ENCODE measurements at regions not wholly inside any gene's neighbourhood (a gene's known extent, or its start where the extent isn't known, plus 50 kb on each side); places are given as distances from the start of the nearest gene placed in this dataset.
A peak's percentile ranks its signal among the peaks of the same experiment; 100 is the strongest.
"Not testable (repeated sequence)": the region's sequence is repeated elsewhere in the genome, so short reads cannot be mapped to it uniquely, and the experiment has no call there.

DNA sequence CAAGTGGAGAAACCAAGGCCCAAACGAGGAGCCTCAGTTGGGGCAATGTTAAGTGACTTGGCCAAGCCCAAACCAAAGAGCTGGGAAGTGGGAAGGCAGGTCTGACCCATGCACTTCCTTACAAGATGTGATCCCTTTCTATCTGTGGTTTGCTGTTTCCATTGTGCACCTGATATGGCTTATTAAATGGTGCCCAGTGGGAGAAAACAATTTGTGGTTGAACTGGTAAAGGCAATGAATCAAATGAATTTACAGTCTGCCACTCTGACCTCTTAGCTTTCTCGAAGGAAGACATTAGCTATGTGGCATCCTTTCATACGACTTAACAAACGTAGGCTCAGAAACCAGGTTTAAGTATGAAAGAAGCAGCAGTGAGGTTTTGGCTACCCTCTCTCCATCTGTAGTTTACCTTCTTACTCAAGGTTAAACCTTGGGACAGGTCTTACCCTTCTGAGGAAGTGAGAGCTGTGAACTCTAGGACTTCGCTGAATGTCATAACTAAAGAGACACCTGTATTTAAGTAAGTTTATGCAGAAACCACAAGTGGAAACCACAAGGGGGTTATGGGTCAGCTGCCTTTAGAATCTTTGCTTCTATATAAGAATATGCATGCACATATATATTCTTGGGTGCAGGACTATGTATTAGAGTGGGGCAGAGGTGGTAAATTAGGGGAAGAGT, 100.5 kb upstream of the SPATA31D4 start:
- in situ Hi-C loops (cut with HindIII; ENCODE audit: low pct_unique_long_range_greater_than_20kb, low sequenced_read_pairs) = no loop called here
- DNase-seq (ENCODE audit: low read depth, low spot score) = no peak

DNA sequence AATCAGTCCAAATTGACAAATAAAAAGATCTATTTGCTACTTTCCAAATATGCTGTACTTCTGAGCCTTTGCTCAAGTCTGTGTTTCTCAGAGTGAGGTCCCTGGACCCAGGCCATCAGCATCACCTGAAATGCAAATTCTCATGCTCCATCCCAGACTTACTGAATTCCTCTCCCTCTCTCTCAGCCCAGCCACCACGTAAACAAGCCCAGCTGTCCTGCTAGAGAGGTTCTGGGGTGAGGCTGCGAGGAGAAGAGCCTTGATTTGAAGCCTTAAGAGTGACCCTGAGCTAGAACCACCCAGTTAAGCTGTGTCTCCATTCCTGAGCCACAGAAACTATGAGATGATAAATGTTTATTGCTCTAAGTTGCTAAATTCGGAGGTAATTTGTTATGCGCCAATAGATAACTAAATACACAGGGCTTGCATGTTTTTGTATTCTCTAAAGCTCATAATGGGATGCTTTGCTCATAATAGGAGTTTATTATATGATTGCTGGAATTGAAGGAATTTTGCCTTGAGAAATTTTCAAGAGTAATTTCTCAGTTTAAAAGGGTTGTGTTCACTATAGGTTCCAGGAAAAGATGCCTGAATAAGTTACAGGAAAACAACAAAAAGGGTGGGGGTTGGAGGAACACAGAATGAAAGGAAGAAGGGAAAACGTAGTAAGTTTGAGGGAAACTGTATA, 98.9 kb upstream of the SPATA31D4 start:
- in situ Hi-C loops (cut with HindIII; ENCODE audit: low pct_unique_long_range_greater_than_20kb, low sequenced_read_pairs) = no loop called here
- no peak for DNase-seq (ENCODE audit: low read depth, low spot score)

DNA sequence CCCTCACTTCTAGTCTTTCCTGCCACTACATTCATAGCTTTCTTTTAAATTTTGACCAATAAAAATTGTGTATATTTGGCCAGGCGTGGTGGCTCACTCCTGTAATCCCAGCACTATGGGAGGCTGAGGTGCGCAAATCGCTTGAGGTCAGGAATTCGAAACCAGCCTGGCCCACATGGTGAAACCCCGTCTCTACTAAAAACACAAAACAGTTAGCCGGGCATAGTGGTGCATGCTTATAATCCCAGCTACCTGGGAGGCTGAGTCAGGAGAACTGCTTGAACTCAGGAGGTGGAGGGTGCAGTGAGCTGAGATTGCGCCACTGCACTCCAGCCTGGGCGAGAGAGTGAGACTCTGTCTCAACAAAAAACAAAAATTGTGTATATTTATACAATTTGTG, 97.8 kb upstream of the SPATA31D4 start:
- DNase-seq (ENCODE audit: low read depth, low spot score); in situ Hi-C loops (cut with HindIII; ENCODE audit: low pct_unique_long_range_greater_than_20kb, low sequenced_read_pairs): not testable (repeated sequence)

DNA sequence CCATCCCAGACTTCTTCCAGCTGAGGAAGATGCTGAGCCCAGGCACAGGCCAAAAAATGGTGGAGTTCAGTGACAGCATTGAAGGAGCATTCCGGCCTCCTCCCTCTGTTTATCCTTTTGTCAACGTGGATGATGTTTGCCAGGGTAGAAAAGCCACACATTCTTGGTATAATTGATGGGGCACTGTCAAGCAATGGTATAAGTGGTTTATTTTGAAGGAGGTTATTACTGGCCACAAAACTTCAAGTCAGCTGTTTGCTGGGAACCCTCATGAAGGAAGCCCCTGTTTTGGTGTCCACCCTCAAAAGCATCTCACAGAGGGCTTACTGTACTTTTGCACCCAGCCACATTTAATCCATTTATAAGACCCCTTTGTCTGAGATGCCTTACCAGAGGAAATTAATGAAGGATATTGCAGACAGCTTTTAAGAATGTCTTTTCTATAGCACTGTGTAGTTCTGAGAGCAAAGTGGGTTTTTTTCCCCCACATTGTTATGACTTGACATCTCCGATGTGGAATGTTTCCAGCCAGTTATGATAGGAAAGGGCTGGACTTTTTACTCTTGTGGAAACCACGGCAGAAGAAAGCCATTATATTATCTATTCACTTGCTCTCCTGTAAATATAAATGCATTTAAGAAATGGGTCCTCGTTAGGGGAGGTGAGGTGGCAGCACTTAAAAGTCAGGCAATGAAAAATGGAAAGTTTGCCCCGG, 95.5 kb upstream of the SPATA31D4 start:
- in situ Hi-C loops (cut with HindIII; ENCODE audit: low pct_unique_long_range_greater_than_20kb, low sequenced_read_pairs) = no loop called here
- DNase-seq (ENCODE audit: low read depth, low spot score) = peak; percentile 98

DNA sequence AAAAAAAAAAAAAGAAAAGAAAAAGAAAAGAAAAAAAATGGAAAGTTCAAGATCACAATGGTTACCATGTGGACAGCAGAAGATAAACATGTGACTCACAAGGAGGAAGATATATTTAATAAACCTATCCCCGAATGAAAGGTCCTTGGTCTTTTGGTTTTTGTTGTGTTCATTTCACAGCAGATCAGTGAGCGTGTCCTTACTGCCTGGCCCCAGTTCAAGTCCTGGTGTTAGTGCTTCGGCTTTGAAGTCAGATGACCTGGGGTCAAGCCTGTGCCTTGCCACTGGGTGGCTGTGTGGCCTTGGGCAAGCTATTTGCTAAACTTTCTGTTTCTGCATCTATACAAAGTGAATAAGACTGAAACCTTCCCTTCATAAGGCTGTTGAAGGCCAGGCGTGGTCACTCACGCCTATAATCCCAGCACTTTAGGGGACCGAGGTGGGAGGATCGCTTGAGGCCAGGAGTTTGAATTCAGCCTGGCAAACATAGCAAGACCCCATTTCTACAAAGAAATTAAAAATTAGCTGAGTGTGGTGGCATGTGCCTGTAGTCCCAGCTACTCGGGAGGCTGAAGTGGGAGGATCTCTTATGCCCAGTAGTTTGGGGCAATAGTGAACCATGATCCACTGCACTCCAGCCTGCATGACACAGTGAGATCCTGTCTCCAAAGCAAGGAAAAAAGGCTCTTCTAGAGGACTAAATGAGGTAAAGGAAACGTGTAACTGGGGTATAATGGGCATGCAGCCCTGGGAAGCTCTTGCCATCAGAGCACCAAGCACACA, 94.5 kb upstream of the SPATA31D4 start:
- DNase-seq (ENCODE audit: low read depth, low spot score) = peak; percentile 41
- in situ Hi-C loops (cut with HindIII; ENCODE audit: low pct_unique_long_range_greater_than_20kb, low sequenced_read_pairs) = no loop called here

DNA sequence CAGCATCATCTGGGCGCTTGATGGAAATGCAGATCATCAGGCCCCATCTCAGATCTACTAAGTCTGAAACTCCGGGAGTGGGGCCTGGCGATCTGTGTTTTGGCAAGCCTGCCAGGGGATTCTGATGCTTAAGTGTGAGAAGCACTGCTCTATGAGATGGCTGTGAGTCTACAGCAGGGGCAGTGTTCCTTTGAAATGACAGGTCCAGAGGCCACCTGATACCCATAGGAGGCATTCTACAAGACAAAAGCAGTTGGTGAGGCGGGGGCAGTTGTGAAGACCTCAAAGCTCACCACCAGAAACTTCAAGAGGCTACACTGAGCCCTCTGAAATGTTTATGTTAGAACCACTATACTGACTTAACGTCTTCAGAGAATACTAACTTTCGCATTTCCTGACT, 86.9 kb upstream of the SPATA31D4 start:
- no peak for DNase-seq (ENCODE audit: low read depth, low spot score)
- in situ Hi-C loops (cut with HindIII; ENCODE audit: low pct_unique_long_range_greater_than_20kb, low sequenced_read_pairs) = no loop called here

DNA sequence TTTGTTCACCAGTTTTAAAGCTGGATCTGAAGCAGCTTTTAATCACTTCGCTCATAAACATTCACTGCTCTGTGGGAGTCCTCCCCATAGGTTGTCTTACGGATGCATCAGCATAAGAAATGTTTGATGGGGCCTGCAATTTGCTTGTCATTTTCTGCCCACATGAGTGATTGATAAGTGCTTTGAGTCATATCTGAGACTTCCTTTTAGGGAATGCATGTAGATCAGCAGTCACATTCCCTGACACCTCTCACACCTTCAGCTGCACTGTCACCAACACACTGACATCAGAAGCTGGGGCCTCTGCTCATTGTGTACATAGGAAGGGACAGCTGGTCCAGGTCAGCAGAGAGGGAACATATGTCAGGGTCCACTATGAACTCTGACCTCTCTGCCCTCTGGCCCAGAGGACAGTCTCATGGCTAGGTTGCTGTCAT, 84.1 kb upstream of the SPATA31D4 start:
- in situ Hi-C loops (cut with HindIII; ENCODE audit: low pct_unique_long_range_greater_than_20kb, low sequenced_read_pairs) = no loop called here
- DNase-seq (ENCODE audit: low read depth, low spot score) = no peak

DNA sequence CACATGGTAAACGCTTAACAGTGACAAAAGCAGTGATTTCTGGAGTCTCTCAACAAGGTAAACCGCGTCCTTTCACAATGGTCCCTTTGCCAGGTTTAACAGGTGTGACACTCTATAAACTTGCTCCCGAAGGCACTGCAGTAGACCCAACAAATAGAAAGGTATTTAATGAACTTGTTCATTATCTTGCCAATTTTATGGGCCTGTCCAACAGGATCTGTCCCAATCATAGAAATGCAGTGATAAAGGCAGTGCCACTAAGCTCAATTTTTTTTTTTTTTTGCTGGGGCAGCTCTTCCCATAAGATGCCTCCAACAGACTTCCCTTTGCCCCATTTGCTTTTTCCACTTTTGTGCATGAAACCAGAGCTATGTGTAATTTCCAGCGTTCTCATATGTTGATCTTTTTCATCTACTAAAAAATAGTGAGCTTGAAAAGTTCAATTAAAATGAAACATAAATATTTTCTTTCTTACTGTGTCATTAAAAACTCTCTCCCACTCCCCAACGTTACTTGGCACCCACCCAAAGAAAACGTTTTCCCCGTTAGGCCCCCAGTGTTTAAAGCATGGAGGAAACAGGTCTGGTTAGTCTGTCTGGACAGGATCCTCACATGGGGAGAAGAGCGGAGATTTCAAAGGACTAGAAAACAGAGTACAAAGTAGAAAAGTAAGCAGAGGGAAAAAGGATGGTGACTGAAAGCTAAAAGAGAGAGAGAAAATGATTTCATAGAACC, 80.9 kb upstream of the SPATA31D4 start:
- in situ Hi-C loops (cut with HindIII; ENCODE audit: low pct_unique_long_range_greater_than_20kb, low sequenced_read_pairs) = no loop called here
- no peak for DNase-seq (ENCODE audit: low read depth, low spot score)

DNA sequence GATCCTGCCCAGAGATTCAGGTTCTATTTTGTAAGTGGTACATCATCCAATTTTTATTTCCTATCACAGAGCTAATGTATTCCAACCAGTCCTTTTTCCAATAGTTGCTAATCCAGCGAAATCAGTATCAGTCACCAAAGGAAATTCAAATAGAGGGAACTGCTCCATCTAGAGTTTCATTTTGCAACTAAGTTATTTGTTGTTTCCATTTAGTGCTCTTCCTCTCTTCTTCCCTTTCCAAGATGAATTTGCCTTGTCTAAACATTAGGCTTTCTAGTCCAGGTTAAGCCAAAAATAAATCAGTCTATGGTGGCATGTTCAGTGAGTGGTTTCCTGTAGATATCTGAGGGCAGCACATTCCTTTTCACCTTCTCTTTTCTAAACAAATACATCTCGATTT, 79.8 kb upstream of the SPATA31D4 start:
- peak; percentile 69 for DNase-seq (ENCODE audit: low read depth, low spot score)
- in situ Hi-C loops (cut with HindIII; ENCODE audit: low pct_unique_long_range_greater_than_20kb, low sequenced_read_pairs) = no loop called here

DNA sequence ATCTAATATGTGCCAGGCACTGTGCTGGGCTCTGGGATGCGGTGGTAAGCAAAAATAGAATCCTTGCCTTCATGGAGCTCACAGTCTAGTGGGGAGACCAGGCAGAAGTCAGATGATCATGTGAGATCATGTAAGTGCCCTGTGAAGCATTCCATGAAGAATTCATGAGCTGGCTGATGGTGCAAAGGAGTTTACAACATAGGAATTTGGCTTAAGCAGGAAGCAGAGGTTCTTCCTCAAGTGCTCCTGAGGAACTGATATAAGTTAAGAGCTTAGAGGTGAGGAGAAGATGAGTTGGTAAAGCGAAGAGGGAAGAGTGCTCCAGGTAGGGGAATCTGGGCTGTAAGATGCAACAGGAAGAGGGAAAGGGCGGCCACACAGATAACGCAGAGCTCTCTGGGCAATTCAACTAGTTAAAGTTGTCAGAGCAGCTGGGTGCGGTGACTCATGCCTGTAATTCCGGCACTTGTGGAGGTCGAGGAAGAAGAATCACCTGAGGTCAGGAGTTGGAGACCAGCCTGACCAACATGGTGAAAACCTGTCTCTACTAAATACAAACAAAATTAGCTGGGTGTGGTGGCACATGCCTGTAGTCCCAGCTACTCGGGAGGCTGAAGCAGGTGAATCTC, 78.5 kb upstream of the SPATA31D4 start:
- in situ Hi-C loops (cut with HindIII; ENCODE audit: low pct_unique_long_range_greater_than_20kb, low sequenced_read_pairs) = no loop called here
- no peak for DNase-seq (ENCODE audit: low read depth, low spot score)

DNA sequence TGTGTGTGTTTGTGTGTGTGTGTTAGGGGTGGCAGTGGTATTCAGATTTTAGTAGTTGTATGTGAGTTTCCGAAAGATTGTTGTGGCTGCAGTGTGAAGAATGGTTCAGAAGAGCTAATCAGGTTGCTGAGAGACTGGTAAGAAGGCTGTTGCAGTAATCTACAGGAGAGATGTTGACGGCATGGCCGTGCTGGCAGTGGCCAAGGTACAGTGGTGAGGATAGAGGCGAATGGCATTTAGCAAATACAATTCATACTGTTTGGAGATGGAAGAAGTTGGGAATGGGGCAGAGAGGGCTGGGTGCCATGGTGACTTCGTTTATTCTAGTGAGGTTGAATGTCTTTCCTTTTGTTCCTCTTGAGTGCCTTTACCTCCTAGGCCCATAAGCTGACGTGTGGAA, 77.5 kb upstream of the SPATA31D4 start:
- in situ Hi-C loops (cut with HindIII; ENCODE audit: low pct_unique_long_range_greater_than_20kb, low sequenced_read_pairs) = no loop called here

DNA sequence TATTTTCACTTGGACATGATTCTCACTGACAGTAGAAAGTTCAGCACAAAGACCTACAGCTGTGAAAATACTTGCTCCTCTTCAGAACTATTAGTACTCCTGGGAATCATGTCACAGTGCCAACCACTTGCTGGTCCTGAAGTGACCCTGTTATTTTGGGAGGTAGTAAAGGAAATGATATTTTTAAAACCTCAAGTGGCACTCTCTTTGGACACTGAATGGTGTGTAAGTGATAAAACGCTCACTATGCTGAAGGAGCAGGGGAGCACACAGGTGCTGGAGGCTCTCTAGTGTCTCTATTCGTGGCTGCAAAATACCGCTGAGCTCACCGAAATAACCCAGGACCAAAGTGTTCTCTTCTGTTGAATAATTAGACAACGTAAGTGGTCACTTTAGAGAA, 76.9 kb upstream of the SPATA31D4 start:
- in situ Hi-C loops (cut with HindIII; ENCODE audit: low pct_unique_long_range_greater_than_20kb, low sequenced_read_pairs) = no loop called here
- DNase-seq (ENCODE audit: low read depth, low spot score) = no peak

More for the DNA sequence above, 77.5 kb upstream of the SPATA31D4 start:
- no peak for DNase-seq (ENCODE audit: low read depth, low spot score)

DNA sequence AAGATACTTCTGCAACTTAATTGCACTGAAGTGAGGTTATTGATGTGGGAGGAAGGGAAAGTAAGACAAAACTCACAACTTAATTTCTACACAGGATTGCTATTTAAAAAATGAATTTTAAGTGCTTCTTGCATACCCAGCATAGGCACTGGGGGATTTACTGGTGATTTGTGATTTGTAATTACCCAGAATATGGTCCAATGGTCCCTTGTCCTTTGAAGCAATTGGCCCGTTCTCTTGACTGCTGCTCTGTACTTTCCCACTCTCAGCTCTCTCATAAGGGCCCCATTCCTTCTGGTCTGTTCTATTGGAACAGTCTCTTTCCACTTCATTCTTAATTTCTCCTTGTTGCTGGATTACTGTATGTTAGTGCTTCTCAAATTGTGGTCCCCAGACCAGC, 75.4 kb upstream of the SPATA31D4 start:
- no peak for DNase-seq (ENCODE audit: low read depth, low spot score)
- in situ Hi-C loops (cut with HindIII; ENCODE audit: low pct_unique_long_range_greater_than_20kb, low sequenced_read_pairs) = no loop called here

DNA sequence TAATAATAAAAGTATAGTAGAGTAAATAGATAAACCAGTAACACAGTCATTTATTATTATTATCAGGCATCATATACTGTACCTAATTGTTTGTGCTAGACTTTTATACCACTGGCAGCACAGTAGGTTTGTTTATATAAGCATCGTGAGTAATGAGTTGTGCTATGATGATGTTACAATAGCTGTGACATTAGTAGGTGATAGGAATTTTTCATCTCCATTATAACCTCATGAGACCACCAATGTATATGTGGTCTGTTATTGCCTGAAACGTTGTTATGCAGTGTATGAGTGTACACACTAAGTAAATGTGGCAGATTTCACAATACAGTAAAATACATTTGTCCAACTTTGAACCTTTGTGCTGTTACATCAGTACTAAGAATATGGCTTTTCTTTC, 72.7 kb upstream of the SPATA31D4 start:
- DNase-seq (ENCODE audit: low read depth, low spot score) = no peak
- in situ Hi-C loops (cut with HindIII; ENCODE audit: low pct_unique_long_range_greater_than_20kb, low sequenced_read_pairs) = no loop called here

DNA sequence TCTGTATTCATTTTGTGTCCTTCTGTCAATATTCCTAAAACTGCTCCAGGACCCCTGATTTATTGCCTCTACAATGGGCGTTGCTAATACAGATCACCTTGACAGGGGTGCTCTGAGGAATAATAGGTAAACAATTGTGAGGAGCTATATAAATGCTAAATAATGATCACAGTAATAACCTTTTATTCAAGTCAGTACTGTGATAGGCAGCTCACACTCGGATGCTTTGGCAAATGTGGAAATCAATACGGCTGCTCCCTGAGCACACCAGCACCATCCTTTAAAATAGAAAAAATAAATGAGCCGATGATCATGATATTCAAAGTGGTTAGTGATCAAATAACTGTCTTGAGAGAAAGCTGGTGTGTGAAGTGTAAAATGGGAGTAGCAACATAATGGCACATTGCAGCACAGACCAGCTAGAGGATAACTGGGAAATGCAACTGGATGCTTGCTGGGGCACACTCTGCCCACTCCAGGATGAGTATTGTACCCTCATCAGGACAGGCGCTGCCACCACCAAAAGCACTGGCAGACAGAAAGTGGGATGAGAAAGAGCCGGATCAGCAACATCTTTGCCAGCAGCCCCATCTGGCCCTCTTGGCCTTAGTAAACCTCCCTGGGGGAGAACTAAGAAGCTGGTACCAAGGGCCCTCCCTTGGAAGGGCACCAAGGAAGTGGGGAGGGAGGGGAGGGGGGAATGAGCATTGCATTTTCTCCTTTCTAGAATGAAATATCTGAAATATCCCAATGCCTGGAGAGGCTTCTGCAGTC, 69.4 kb upstream of the SPATA31D4 start:
- no peak for DNase-seq (ENCODE audit: low read depth, low spot score)
- in situ Hi-C loops (cut with HindIII; ENCODE audit: low pct_unique_long_range_greater_than_20kb, low sequenced_read_pairs) = no loop called here

DNA sequence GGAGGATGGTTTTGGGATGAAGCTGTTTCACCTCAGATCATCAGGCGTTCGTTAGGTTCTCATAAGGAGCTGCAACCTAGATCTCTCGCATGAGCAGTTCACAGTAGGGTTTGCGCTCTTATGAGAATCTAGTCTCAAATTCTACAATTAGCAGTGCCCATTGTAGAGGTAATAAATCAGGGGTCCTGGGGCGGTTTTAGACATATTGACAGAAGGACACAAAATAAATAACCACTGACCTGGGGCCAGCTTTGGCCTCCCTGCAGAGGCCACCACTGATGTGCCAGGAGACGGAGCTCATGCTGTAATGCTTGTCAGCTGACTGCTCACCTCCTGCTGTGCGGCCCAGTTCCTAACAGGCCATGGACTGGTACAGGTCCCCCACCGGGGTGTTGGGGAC, 67.6 kb upstream of the SPATA31D4 start:
- in situ Hi-C loops (cut with HindIII; ENCODE audit: low pct_unique_long_range_greater_than_20kb, low sequenced_read_pairs) = no loop called here

More for the DNA sequence above, 67.6 kb upstream of the SPATA31D4 start:
- no peak for DNase-seq (ENCODE audit: low read depth, low spot score)
